Breast epithelium (tissue), 3 donors: ENCODE measurements at regions not wholly inside any gene's neighbourhood (a gene's known extent, or its start where the extent isn't known, plus 50 kb on each side); places are given as distances from the start of the nearest gene placed in this dataset.

Experiments used
- POLR2A ChIP-seq: fragments of 450-650 bp; IDR thresholded peaks from one replicate; pipeline ENCODE4 v1.6.1; 2016; ENCODE audit warnings: antibody characterized with exemption, mild to moderate bottlenecking, moderate library complexity
- POLR2AphosphoS5 ChIP-seq, 3 donors: sonication (generic); formaldehyde crosslinking; IDR thresholded peaks; one replicate each; pipeline ENCODE4 v1.6.1; 2017; ENCODE audit warnings: antibody characterized with exemption in 3 of 3
- TF ChIP-seq, protein P1 (sequence below), 3 donors: fragments of 450-650 bp; IDR thresholded peaks; one replicate each; pipeline ENCODE4 v1.5.1; 2016 to 2017; ENCODE audit warnings: antibody characterized with exemption in 3 of 3, mild to moderate bottlenecking in 3 of 3, moderate library complexity in 3 of 3

DNA sequence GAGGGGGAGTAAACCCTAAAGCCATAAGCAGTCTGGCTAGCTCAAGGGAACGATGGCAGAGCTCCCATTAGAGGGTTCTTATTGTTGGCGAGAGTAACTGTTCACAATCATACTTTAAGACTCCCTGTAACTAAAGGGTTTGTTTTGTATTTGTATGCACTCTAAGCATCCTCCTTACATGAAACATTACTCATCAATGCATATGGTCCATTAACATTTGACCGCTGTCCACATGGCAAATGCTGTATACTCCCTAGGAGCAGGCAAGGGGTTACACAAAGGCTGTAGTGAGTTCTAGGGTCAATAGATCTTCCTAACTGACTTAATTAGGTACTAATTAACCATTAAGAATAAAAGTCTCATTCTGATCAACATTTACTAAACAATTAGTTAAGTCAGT, 95.3 kb upstream of the MRPS30 start:
- TF ChIP-seq, protein P1, sequence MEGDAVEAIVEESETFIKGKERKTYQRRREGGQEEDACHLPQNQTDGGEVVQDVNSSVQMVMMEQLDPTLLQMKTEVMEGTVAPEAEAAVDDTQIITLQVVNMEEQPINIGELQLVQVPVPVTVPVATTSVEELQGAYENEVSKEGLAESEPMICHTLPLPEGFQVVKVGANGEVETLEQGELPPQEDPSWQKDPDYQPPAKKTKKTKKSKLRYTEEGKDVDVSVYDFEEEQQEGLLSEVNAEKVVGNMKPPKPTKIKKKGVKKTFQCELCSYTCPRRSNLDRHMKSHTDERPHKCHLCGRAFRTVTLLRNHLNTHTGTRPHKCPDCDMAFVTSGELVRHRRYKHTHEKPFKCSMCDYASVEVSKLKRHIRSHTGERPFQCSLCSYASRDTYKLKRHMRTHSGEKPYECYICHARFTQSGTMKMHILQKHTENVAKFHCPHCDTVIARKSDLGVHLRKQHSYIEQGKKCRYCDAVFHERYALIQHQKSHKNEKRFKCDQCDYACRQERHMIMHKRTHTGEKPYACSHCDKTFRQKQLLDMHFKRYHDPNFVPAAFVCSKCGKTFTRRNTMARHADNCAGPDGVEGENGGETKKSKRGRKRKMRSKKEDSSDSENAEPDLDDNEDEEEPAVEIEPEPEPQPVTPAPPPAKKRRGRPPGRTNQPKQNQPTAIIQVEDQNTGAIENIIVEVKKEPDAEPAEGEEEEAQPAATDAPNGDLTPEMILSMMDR (IDR thresholded peaks at IDR 0.05) = no peak
- no peak for TF ChIP-seq POLR2A
- no peak for TF ChIP-seq POLR2AphosphoS5 (IDR thresholded peaks at IDR 0.05)
